ENCODE measurements at regions not wholly inside any gene's neighbourhood (a gene's known extent, or its start where the extent isn't known, plus 50 kb on each side); places are given as distances from the start of the nearest gene placed in this dataset.

DNA sequence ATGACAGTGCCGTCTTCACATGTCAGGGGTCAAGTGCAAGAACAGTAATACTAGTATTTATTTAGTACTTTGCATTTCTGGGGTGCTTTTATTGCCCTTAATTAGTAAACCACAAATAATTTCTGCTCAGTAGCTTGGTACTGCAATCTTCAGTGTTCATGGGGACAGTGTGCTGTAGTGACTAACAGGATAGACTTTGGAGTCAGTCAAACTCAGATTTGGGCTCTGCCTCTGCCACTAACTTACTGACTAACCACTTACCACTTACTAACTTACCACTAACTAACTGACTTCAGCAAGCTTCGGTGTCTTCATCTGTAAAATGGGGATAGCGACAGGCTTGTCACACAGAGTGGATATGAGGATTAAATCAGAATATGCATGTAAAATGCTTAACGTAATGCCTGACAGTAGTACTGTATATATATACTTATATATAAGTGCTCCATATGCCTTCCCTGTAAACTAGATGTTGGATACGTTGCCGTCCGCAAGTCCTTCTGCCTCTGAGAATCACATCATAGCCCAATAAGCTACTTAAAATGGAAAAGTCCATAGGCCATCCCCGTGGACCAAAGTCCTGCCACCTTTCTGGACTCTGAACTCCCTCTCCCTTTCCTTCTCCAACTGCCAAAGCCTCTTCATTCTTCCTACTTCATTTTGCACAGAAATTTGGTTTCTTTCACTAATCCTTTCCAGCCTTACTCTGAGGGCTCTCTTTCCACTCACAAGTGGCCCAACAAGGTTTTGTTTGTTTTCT lies 158.1 kb downstream of the ZIC5 start:
- no peak for DNase-seq (ENCODE audit: low read depth, low spot score)
- Mint-ChIP-seq H3K36me3 (ENCODE audit: low read depth) (no peaks in the 10 kb centered on the region), H3K27me3 (ENCODE audit: low read depth) (no peaks in the 10 kb centered on the region), H3K9me3 (no peaks in the 10 kb centered on the region), H3K4me1 (peaks cover 6% of the 10 kb centered on the region), H3K4me3 (no peak overlapping the region), H3K27ac (ENCODE audit: unreplicated experiment) (no peak overlapping the region)
- TF ChIP-seq, protein P1, sequence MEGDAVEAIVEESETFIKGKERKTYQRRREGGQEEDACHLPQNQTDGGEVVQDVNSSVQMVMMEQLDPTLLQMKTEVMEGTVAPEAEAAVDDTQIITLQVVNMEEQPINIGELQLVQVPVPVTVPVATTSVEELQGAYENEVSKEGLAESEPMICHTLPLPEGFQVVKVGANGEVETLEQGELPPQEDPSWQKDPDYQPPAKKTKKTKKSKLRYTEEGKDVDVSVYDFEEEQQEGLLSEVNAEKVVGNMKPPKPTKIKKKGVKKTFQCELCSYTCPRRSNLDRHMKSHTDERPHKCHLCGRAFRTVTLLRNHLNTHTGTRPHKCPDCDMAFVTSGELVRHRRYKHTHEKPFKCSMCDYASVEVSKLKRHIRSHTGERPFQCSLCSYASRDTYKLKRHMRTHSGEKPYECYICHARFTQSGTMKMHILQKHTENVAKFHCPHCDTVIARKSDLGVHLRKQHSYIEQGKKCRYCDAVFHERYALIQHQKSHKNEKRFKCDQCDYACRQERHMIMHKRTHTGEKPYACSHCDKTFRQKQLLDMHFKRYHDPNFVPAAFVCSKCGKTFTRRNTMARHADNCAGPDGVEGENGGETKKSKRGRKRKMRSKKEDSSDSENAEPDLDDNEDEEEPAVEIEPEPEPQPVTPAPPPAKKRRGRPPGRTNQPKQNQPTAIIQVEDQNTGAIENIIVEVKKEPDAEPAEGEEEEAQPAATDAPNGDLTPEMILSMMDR (conservative IDR thresholded peaks at IDR 0.05): no peak

DNA sequence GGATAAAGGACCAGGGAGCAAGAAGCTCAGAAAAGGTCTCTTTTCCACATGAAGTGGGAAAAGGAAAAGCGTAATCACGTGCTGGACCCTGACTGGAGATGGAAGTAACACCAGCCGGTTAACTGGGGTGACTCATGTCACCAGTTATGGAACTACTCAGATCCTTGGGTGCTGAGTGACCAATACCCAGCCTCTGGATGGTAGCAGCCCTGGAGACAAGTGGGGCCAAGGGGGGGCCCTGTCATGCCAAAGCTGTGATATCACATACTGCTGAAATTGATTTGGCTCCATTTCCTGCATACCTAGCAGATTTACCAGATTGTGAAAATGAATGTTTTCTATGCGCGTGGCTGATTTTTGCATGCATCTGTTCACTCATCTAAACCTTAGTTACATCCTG lies 158.9 kb downstream of the ZIC5 start:
- TF ChIP-seq, protein P1 (conservative IDR thresholded peaks at IDR 0.05): no peak
- no peak for DNase-seq (ENCODE audit: low read depth, low spot score)
- H3K4me3 Mint-ChIP-seq: no peak overlapping the region
- no peaks in the 10 kb centered on the region for H3K9me3 Mint-ChIP-seq
- no peak overlapping the region for H3K27ac Mint-ChIP-seq (ENCODE audit: unreplicated experiment)
- no peaks in the 10 kb centered on the region for H3K36me3 Mint-ChIP-seq (ENCODE audit: low read depth)
- no peaks in the 10 kb centered on the region for H3K4me1 Mint-ChIP-seq
- no peaks in the 10 kb centered on the region for H3K27me3 Mint-ChIP-seq (ENCODE audit: low read depth)

DNA sequence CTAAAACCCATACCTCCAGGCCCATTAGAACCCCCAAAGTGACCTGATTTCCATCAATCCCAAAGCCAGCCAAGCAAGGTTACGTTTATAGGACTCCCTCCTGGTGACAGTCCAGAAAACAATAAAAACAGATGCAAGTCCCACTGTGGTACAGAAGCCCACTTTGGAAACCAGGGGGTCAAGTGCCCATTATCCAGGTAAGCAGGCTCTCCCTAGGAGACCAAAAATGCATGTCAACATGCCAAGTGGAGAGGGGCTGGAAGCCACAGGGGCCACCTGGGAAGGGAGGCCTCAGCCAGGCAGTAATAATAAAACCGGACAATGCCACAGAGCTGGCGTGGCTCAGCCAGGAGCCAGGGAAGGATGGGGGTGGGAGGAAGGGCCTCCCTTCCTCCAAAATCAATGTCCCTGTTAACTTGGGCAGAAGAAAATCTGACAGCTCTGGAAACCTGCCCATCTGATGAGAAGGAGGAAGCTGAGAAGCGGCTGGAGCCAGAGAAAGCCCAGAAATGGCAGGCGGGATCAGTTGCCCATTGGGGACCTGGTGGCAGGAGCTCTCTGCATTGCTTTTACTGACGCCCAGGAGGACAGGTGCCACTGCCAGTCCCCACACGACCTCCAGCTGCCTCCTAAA lies 160.4 kb downstream of the ZIC5 start:
- TF ChIP-seq, protein P1 (conservative IDR thresholded peaks at IDR 0.05): no peak
- no peak overlapping the region for H3K27ac Mint-ChIP-seq (ENCODE audit: unreplicated experiment)
- H3K4me3 Mint-ChIP-seq: no peak overlapping the region
- H3K27me3 Mint-ChIP-seq (ENCODE audit: low read depth): no peaks in the 10 kb centered on the region
- peaks cover 5% of the 10 kb centered on the region for H3K4me1 Mint-ChIP-seq
- DNase-seq (ENCODE audit: low read depth, low spot score): no peak
- H3K36me3 Mint-ChIP-seq (ENCODE audit: low read depth): no peaks in the 10 kb centered on the region
- no peaks in the 10 kb centered on the region for H3K9me3 Mint-ChIP-seq

DNA sequence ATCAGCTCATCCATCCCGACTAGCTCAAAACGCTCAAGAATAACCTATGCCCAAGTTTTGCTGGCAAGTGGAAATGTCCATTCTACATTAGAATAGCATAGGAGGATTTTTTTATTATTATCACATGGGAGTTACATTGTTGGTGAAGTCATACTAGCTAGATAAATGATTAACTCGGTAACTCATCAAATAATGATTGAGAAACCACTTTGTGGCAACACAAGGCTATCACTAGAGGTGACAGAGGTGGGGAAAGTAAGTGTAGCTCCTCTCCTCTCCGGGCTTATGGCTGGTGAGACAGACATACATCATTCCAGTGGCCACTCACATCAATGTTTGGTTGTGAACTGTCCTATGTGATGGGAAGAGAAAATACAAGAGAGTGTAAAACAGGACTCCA lies 161.6 kb downstream of the ZIC5 start:
- H3K27me3 Mint-ChIP-seq (ENCODE audit: low read depth): no peaks in the 10 kb centered on the region
- H3K4me1 Mint-ChIP-seq: peaks cover 14% of the 10 kb centered on the region
- H3K4me3 Mint-ChIP-seq: no peak overlapping the region
- H3K27ac Mint-ChIP-seq (ENCODE audit: unreplicated experiment): no peak overlapping the region
- TF ChIP-seq, protein P1 (conservative IDR thresholded peaks at IDR 0.05): no peak
- no peaks in the 10 kb centered on the region for H3K36me3 Mint-ChIP-seq (ENCODE audit: low read depth)
- H3K9me3 Mint-ChIP-seq: no peaks in the 10 kb centered on the region
- DNase-seq (ENCODE audit: low read depth, low spot score): no peak

DNA sequence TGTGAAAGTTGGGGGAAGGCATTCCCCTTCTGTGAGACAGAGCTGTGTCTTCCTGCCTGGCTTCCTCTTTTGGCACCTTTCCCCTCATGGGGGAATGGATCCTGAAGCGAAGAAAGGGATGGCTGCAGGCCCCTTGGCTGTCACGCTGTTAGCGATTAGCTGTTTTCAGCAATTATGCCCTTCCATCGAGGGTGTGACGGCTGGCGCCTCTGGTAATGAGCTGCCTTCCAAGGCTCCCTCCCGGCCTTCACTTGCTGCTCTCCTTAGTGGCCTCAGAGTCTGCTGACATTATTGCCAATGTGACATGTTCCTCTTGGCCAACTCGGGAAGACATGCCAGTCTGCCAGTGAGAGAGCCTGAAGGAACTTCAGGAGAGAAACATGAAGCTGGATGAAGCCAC lies 162.1 kb downstream of the ZIC5 start:
- Mint-ChIP-seq H3K4me1 (peaks cover 19% of the 10 kb centered on the region), H3K4me3 (no peak overlapping the region), H3K27ac (ENCODE audit: unreplicated experiment) (no peak overlapping the region), H3K9me3 (no peaks in the 10 kb centered on the region), H3K36me3 (ENCODE audit: low read depth) (no peaks in the 10 kb centered on the region), H3K27me3 (ENCODE audit: low read depth) (no peaks in the 10 kb centered on the region)
- no peak for DNase-seq (ENCODE audit: low read depth, low spot score)
- TF ChIP-seq, protein P1 (conservative IDR thresholded peaks at IDR 0.05): no peak
